ENCODE measurements at regions not wholly inside any gene's neighbourhood (a gene's known extent, or its start where the extent isn't known, plus 50 kb on each side); places are given as distances from the start of the nearest gene placed in this dataset.

DNA sequence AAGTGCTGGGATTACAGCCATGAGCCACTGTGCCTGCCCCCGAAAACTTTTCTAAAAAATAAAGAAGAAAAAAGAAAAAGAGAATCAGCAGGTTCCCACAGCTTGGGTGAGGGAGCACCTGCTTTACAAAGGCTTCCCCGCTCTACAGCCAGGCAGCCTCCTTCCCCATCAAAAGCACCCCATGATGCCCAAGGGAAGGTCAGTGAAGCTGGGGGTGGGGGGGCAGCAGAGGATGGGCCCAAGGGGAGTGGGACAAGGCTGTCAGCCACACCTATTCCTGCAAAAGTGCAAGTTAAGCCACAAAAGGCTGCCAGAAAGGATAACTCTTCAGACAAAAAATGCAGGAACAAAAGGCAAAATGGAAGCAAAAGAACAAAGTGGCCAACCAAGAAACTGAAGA lies 72.5 kb downstream of the FAM50B start:
- TF ChIP-seq, protein P1, sequence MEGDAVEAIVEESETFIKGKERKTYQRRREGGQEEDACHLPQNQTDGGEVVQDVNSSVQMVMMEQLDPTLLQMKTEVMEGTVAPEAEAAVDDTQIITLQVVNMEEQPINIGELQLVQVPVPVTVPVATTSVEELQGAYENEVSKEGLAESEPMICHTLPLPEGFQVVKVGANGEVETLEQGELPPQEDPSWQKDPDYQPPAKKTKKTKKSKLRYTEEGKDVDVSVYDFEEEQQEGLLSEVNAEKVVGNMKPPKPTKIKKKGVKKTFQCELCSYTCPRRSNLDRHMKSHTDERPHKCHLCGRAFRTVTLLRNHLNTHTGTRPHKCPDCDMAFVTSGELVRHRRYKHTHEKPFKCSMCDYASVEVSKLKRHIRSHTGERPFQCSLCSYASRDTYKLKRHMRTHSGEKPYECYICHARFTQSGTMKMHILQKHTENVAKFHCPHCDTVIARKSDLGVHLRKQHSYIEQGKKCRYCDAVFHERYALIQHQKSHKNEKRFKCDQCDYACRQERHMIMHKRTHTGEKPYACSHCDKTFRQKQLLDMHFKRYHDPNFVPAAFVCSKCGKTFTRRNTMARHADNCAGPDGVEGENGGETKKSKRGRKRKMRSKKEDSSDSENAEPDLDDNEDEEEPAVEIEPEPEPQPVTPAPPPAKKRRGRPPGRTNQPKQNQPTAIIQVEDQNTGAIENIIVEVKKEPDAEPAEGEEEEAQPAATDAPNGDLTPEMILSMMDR (IDR thresholded peaks at IDR 0.05), result no peak
- TF ChIP-seq POLR2A (IDR thresholded peaks at IDR 0.05), result no peak
